ENCODE measurements at regions not wholly inside any gene's neighbourhood (a gene's known extent, or its start where the extent isn't known, plus 50 kb on each side); places are given as distances from the start of the nearest gene placed in this dataset.

DNA sequence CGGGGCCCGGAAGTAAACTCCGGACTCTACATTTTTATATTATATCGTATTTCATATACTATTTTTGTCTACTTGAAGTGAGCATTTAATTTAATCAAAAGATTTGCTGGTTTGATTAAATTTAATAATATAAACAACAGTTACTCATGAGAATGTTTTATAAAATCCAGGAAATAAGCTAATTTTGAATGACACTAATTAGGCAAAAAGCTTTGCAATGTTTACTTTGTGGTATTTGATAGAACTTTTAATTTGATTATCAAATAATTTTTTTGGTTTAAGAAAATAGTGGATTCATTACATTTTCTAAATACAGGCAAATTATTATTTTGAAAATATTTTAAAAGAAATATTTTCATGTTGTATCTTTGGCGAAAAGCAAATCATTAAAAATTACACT lies 900.4 kb upstream of the CDH2 start:
- H3K4me3 ChIP-seq = no peak overlapping the region
- H3K27ac ChIP-seq = no peak overlapping the region
- no peaks in the 10 kb centered on the region for H3K27me3 ChIP-seq
- no peaks in the 10 kb centered on the region for H3K9me3 ChIP-seq
- intact Hi-C loops (cut with DNase I) = no loop called here
- H3K36me3 ChIP-seq = no peaks in the 10 kb centered on the region
- no peak for TF ChIP-seq POLR2A (IDR thresholded peaks at IDR 0.05)
- TF ChIP-seq, protein P1, sequence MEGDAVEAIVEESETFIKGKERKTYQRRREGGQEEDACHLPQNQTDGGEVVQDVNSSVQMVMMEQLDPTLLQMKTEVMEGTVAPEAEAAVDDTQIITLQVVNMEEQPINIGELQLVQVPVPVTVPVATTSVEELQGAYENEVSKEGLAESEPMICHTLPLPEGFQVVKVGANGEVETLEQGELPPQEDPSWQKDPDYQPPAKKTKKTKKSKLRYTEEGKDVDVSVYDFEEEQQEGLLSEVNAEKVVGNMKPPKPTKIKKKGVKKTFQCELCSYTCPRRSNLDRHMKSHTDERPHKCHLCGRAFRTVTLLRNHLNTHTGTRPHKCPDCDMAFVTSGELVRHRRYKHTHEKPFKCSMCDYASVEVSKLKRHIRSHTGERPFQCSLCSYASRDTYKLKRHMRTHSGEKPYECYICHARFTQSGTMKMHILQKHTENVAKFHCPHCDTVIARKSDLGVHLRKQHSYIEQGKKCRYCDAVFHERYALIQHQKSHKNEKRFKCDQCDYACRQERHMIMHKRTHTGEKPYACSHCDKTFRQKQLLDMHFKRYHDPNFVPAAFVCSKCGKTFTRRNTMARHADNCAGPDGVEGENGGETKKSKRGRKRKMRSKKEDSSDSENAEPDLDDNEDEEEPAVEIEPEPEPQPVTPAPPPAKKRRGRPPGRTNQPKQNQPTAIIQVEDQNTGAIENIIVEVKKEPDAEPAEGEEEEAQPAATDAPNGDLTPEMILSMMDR (IDR thresholded peaks at IDR 0.05) = no peak
- 93 to 97% (median 96%) methylated on average over 5 of the region's 5 CpGs for whole genome bisulfite sequencing, 4 donors
- ATAC-seq (no peak), DNase-seq (no peak)
- H3K4me1 ChIP-seq = peaks cover 0 to 4% (median 0%) of the 10 kb centered on the region in 12 donors

DNA sequence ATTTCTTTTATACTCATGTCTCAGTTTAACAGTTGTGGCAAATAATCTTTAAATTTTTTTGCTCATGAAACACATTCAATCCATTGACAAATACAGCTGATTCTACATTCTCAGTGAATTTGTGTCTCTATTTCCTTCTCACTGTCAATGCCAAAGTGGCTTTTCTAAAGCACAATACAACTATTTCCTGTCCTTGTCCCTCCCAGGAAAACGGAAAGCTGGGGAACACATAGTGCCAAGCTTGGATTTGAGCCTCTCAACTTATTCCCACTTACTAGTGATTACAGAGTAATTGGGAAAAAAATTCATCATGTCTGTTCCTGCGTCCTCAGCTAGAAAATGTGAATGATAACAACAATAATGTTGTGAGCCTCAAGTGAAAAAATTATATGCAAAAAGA lies 899.7 kb upstream of the CDH2 start:
- TF ChIP-seq POLR2A (IDR thresholded peaks at IDR 0.05) = no peak
- TF ChIP-seq, protein P1 (IDR thresholded peaks at IDR 0.05) = no peak
- Histone ChIP-seq H3K27me3 (no peaks in the 10 kb centered on the region), H3K36me3 (no peaks in the 10 kb centered on the region), H3K4me1 (peaks cover 0 to 4% (median 0%) of the 10 kb centered on the region in 12 donors), H3K4me3 (no peak overlapping the region), H3K9me3 (no peaks in the 10 kb centered on the region), H3K27ac (no peak overlapping the region)
- intact Hi-C loops (cut with DNase I) = no loop called here
- DNase-seq = no peak
- WGBS, 4 donors = 47 to 62% (median 52%) methylated on average over 2 of the region's 2 CpGs
- no peak for ATAC-seq

DNA sequence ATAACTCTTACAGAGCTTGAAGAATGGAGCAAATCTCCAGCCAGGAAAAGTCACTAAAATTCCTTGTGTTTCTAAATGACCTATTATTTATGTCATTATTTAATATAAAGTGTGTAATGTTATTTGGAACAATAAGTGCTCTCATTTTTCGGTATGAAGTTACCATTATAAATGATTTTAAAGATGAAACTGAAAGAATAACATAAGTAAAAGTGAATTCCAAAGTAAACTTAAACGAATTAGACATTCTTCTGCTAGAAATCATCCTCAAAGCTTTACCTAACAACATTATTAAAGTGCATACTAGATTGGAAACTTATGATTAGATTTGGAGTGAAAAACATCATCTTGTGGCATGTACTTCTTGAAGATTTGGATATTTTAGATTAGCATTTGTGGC lies 897.2 kb upstream of the CDH2 start:
- Histone ChIP-seq H3K9me3 (no peaks in the 10 kb centered on the region), H3K4me3 (no peak overlapping the region), H3K36me3 (no peaks in the 10 kb centered on the region), H3K27me3 (no peaks in the 10 kb centered on the region), H3K27ac (no peak overlapping the region), H3K4me1 (peaks cover 0 to 4% (median 0%) of the 10 kb centered on the region in 12 donors)
- intact Hi-C loops (cut with DNase I) = no loop called here
- DNase-seq (no peak), ATAC-seq (no peak)
- WGBS, 4 donors = 76 to 86% (median 84%) methylated on average over 2 of the region's 2 CpGs
- TF ChIP-seq, protein P1 (IDR thresholded peaks at IDR 0.05) = no peak
- no peak for TF ChIP-seq POLR2A (IDR thresholded peaks at IDR 0.05)

DNA sequence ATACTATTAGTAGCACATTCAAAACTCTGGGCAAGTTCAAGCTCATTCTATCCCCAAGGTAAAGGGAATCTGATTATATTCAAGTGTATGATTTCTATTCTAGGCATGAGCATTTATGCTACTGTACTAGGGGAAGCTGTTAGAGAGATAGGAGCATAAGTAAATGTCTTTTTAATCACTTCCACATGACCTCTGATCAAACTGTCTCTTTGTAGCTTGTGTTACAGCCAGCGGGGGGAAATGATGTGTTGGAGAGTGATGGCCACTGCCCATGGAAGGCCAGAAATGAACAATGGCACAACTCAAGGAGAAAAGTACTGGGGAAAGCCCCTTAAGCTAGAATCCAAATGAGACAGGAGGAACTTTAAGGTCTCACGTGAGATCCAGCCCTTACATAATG lies 894.9 kb upstream of the CDH2 start:
- DNase-seq (no peak), ATAC-seq (no peak)
- Histone ChIP-seq H3K27me3 (no peaks in the 10 kb centered on the region), H3K4me1 (no peaks in the 10 kb centered on the region), H3K9me3 (no peaks in the 10 kb centered on the region), H3K36me3 (no peaks in the 10 kb centered on the region), H3K27ac (no peak overlapping the region), H3K4me3 (no peak overlapping the region)
- 50 to 63% (median 58%) methylated on average over 2 of the region's 2 CpGs for WGBS, 4 donors
- TF ChIP-seq, protein P1 (IDR thresholded peaks at IDR 0.05) = no peak
- no peak for TF ChIP-seq POLR2A (IDR thresholded peaks at IDR 0.05)
- intact Hi-C loops (cut with DNase I) = no loop called here

Data from heart left ventricle (tissue), 16 donors.